ENCODE measurements at regions not wholly inside any gene's neighbourhood (a gene's known extent, or its start where the extent isn't known, plus 50 kb on each side); places are given as distances from the start of the nearest gene placed in this dataset.
A peak's percentile ranks its signal among the peaks of the same experiment; 100 is the strongest.

DNA sequence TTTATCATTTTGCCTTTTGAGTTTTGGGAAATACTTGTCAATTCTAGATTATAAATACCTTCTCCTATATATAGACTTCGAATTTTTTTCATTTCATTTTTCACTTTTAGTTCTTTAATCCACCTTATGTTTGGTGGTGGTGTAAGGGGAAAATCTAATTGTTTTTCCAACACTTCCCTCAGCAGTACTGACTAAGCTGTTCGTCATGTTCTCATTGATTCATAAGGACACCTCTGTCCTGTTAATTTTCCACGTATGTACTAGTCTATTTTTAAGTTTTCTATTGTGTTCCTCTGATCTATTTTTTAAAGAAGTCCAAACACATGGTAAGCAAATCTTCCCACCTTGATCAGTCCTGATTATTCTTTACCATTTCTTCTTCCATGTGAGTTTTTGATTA lies 254.2 kb downstream of the SYK start:
- Histone ChIP-seq H3K36me3 (ENCODE audit: control insufficient read depth in 2 of 2, extremely low read depth in 1 of 2, insufficient read depth in 2 of 2, low read length in 2 of 2) (no peaks in the 10 kb centered on the region), H3K4me2 (ENCODE audit: insufficient read depth, low read length) (peak overlapping the region; percentile 74), H3K27me3 (ENCODE audit: control insufficient read depth in 2 of 2, insufficient read depth in 2 of 2, low read length in 2 of 2) (no peaks in the 10 kb centered on the region), H2AFZ (ENCODE audit: low read depth, low read length) (peak overlapping the region; percentile 15), H3K9me1 (replicated peaks; ENCODE audit: control insufficient read depth, extremely low read depth, insufficient read depth, low read length) (no peaks in the 10 kb centered on the region), H3K27ac (ENCODE audit: insufficient read depth, low read depth, low read length) (peak overlapping the region; percentile 95), H3K79me2 (ENCODE audit: control insufficient read depth, insufficient read depth, low read length) (no peaks in the 10 kb centered on the region), H3K9ac (replicated peaks; ENCODE audit: extremely low read depth, insufficient read depth, low read length) (peak overlapping the region; percentile 80), H4K20me1 (replicated peaks; ENCODE audit: control insufficient read depth, extremely low read depth, insufficient read depth, low read length) (no peaks in the 10 kb centered on the region), H3K4me1 (ENCODE audit: control insufficient read depth, extremely low read depth, insufficient read depth, low read length) (peaks cover 45% of the 10 kb centered on the region), H3K9me3 (replicated peaks; ENCODE audit: control insufficient read depth, insufficient read depth, low read length) (no peaks in the 10 kb centered on the region), H3K4me3 (replicated peaks in 1 of 3; ENCODE audit: insufficient read depth in 1 of 3, low read depth in 1 of 3, low read length in 3 of 3) (peak overlapping the region in 1 of 3 experiments; percentile 8)
- TF ChIP-seq JUN (IDR thresholded peaks at IDR 0.05; ENCODE audit: borderline replicate concordance, insufficient read depth, insufficient read length, low read depth) (peak; percentile 40), FOS (IDR thresholded peaks at IDR 0.05; ENCODE audit: borderline replicate concordance, insufficient read depth, low read length) (peak; percentile 79), EZH2 (IDR thresholded peaks at IDR 0.05; ENCODE audit: borderline replicate concordance, low read depth, low read length, severe bottlenecking) (no peak)
- CTCF ChIA-PET: interaction anchor here (0.8 to 1.6 kb wide), 5 partner anchors 16 to 377 kb away, joined by 3 to 8 read pairs (median 4); no protein-coding TSS in a partner anchor
- POLR2A ChIA-PET: interaction anchor here (0.6 kb wide), 1 partner anchor 1606 kb away, joined by 3 read pairs; no protein-coding TSS in a partner anchor
- BruUV-seq (replicated peaks): no TSS peak
- peak; percentile 44 for FAIRE-seq
- dilution Hi-C loops (cut with MboI; ENCODE audit: extremely low pct_ligation_motif_present, low sequenced_read_pairs): no loop called here
- intact Hi-C loops (cut with micrococcal nuclease): loop anchor here (1.0 to 5.0 kb wide), 3 partner anchors 18 to 321 kb away; no protein-coding TSS in a partner anchor
- DNase-seq (ENCODE audit: low read depth, low spot score): peak; percentile 66

DNA sequence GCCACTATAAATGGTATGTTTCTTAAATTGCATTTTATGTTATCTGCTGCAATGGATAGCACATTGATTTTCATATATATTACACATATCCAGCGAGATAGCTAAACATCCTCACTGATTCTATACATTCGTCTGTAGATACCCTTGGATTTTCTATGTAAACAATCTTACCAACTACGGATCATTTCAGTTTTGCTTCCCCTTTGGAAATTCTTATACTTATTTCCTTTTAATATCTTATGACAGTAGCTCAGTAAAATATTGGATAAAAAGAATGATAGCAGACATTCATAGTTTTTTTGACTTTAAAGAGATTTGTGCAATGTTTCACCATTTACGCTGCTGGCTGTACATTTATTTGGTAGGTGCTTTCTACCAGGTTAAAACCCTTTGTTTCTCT lies 254.9 kb downstream of the SYK start:
- TSS peak; percentile 22 for BruUV-seq (replicated peaks)
- no peaks in the 10 kb centered on the region for H4K20me1 ChIP-seq (replicated peaks; ENCODE audit: control insufficient read depth, extremely low read depth, insufficient read depth, low read length)
- POLR2A ChIA-PET: interaction anchor here (0.6 kb wide), 1 partner anchor 1605 kb away, joined by 3 read pairs; no protein-coding TSS in a partner anchor
- FAIRE-seq: no peak
- no peaks in the 10 kb centered on the region for H3K27me3 ChIP-seq (ENCODE audit: control insufficient read depth in 2 of 2, insufficient read depth in 2 of 2, low read length in 2 of 2)
- H3K9ac ChIP-seq (replicated peaks; ENCODE audit: extremely low read depth, insufficient read depth, low read length): peak overlapping the region; percentile 80
- H3K4me1 ChIP-seq (ENCODE audit: control insufficient read depth, extremely low read depth, insufficient read depth, low read length): peaks cover 52% of the 10 kb centered on the region
- H3K9me3 ChIP-seq (replicated peaks; ENCODE audit: control insufficient read depth, insufficient read depth, low read length): no peaks in the 10 kb centered on the region
- H3K4me2 ChIP-seq (ENCODE audit: insufficient read depth, low read length): peak overlapping the region; percentile 74
- TF ChIP-seq JUN (IDR thresholded peaks at IDR 0.05; ENCODE audit: borderline replicate concordance, insufficient read depth, insufficient read length, low read depth): no peak
- no peak for TF ChIP-seq POLR2AphosphoS5 (IDR thresholded peaks at IDR 0.05; ENCODE audit: insufficient read depth, low read depth, low read length)
- TF ChIP-seq, protein P1, sequence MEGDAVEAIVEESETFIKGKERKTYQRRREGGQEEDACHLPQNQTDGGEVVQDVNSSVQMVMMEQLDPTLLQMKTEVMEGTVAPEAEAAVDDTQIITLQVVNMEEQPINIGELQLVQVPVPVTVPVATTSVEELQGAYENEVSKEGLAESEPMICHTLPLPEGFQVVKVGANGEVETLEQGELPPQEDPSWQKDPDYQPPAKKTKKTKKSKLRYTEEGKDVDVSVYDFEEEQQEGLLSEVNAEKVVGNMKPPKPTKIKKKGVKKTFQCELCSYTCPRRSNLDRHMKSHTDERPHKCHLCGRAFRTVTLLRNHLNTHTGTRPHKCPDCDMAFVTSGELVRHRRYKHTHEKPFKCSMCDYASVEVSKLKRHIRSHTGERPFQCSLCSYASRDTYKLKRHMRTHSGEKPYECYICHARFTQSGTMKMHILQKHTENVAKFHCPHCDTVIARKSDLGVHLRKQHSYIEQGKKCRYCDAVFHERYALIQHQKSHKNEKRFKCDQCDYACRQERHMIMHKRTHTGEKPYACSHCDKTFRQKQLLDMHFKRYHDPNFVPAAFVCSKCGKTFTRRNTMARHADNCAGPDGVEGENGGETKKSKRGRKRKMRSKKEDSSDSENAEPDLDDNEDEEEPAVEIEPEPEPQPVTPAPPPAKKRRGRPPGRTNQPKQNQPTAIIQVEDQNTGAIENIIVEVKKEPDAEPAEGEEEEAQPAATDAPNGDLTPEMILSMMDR (IDR thresholded peaks at IDR 0.05; ENCODE audit: extremely low read depth in 1 of 2, insufficient read depth in 1 of 2, low read depth in 1 of 2, low read length in 2 of 2): no peak
- TF ChIP-seq POLR2A (IDR thresholded peaks at IDR 0.05; ENCODE audit: low read depth, low read length): no peak
- no peak for TF ChIP-seq GATA2 (IDR thresholded peaks at IDR 0.05; ENCODE audit: insufficient read depth, insufficient read length, low read depth, low read length)
- TF ChIP-seq, protein P2, sequence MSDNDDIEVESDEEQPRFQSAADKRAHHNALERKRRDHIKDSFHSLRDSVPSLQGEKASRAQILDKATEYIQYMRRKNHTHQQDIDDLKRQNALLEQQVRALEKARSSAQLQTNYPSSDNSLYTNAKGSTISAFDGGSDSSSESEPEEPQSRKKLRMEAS (IDR thresholded peaks at IDR 0.05; ENCODE audit: insufficient read depth, insufficient read length): no peak
- no peak for TF ChIP-seq EZH2 (IDR thresholded peaks at IDR 0.05; ENCODE audit: borderline replicate concordance, low read depth, low read length, severe bottlenecking)
- CTCF ChIA-PET: interaction anchor here (0.7 to 1.6 kb wide), 6 partner anchors 15 to 377 kb away, joined by 3 to 8 read pairs (median 4); no protein-coding TSS in a partner anchor
- no peaks in the 10 kb centered on the region for H3K9me1 ChIP-seq (replicated peaks; ENCODE audit: control insufficient read depth, extremely low read depth, insufficient read depth, low read length)
- peak overlapping the region in 1 of 3 experiments; percentile 8 for H3K4me3 ChIP-seq (replicated peaks in 1 of 3; ENCODE audit: insufficient read depth in 1 of 3, low read depth in 1 of 3, low read length in 3 of 3)
- intact Hi-C loops (cut with micrococcal nuclease): loop anchor here (1.0 to 5.0 kb wide), 3 partner anchors 18 to 321 kb away; no protein-coding TSS in a partner anchor
- dilution Hi-C loops (cut with MboI; ENCODE audit: extremely low pct_ligation_motif_present, low sequenced_read_pairs): no loop called here
- peak overlapping the region; percentile 95 for H3K27ac ChIP-seq (ENCODE audit: insufficient read depth, low read depth, low read length)
- H2AFZ ChIP-seq (ENCODE audit: low read depth, low read length): no peak overlapping the region
- no peaks in the 10 kb centered on the region for H3K36me3 ChIP-seq (ENCODE audit: control insufficient read depth in 2 of 2, extremely low read depth in 1 of 2, insufficient read depth in 2 of 2, low read length in 2 of 2)
- DNase-seq (ENCODE audit: low read depth, low spot score): peak; percentile 15
- H3K79me2 ChIP-seq (ENCODE audit: control insufficient read depth, insufficient read depth, low read length): no peaks in the 10 kb centered on the region
